ENCODE measurements at regions not wholly inside any gene's neighbourhood (a gene's known extent, or its start where the extent isn't known, plus 50 kb on each side); places are given as distances from the start of the nearest gene placed in this dataset.

- no peak for DNase-seq (ENCODE audit: low spot score in 2 of 2)
- no peaks in the 10 kb centered on the region for H3K4me1 ChIP-seq
- no peak overlapping the region for H3K4me3 ChIP-seq
- H3K27me3 ChIP-seq: no peaks in the 10 kb centered on the region
- H3K27ac ChIP-seq: no peak overlapping the region
- TF ChIP-seq CTCF (IDR thresholded peaks at IDR 0.05) (no peak), POLR2A (IDR thresholded peaks at IDR 0.05) (no peak), POLR2AphosphoS5 (IDR thresholded peaks at IDR 0.05) (no peak), EP300 (IDR thresholded peaks at IDR 0.05) (no peak)
- no peaks in the 10 kb centered on the region for H3K9me3 ChIP-seq
- no peaks in the 10 kb centered on the region for H3K36me3 ChIP-seq
- 73% methylated on average over 1 of the region's 1 CpG for WGBS
Measured at GRCh38 chr14:29355846-29356245, 571.8 kb downstream of the PRKD1 start.

- Histone ChIP-seq H3K4me1 (no peaks in the 10 kb centered on the region), H3K9me3 (no peaks in the 10 kb centered on the region), H3K27ac (no peak overlapping the region), H3K27me3 (no peaks in the 10 kb centered on the region), H3K4me3 (no peak overlapping the region), H3K36me3 (no peaks in the 10 kb centered on the region)
- no peak for DNase-seq (ENCODE audit: low spot score in 2 of 2)
- TF ChIP-seq CTCF (IDR thresholded peaks at IDR 0.05): no peak
- no peak for TF ChIP-seq POLR2AphosphoS5 (IDR thresholded peaks at IDR 0.05)
- TF ChIP-seq EP300 (IDR thresholded peaks at IDR 0.05): no peak
- 70% methylated on average over 3 of the region's 3 CpGs for WGBS
Measured at GRCh38 chr14:29360656-29361055, 567.0 kb downstream of the PRKD1 start.

- no peak for DNase-seq (ENCODE audit: low spot score in 2 of 2)
Measured at GRCh38 chr14:29370024-29370423, 557.6 kb downstream of the PRKD1 start.

GRCh38 chr14:29376237-29376636 lies 551.4 kb downstream of the PRKD1 start:
- H3K27me3 ChIP-seq: no peaks in the 10 kb centered on the region
- no peaks in the 10 kb centered on the region for H3K9me3 ChIP-seq
- no peak overlapping the region for H3K27ac ChIP-seq
- H3K36me3 ChIP-seq: no peaks in the 10 kb centered on the region
- no peaks in the 10 kb centered on the region for H3K4me1 ChIP-seq
- H3K4me3 ChIP-seq: no peak overlapping the region
- TF ChIP-seq EP300 (IDR thresholded peaks at IDR 0.05) (no peak), POLR2A (IDR thresholded peaks at IDR 0.05) (no peak), POLR2AphosphoS5 (IDR thresholded peaks at IDR 0.05) (no peak), CTCF (IDR thresholded peaks at IDR 0.05) (no peak)
- DNase-seq (ENCODE audit: low spot score in 2 of 2): no peak
- 62% methylated on average over 4 of the region's 4 CpGs for WGBS

More at GRCh38 chr14:29370024-29370423, 557.6 kb downstream of the PRKD1 start:
- peaks cover 5% of the 10 kb centered on the region for H3K9me3 ChIP-seq
- no peaks in the 10 kb centered on the region for H3K36me3 ChIP-seq
- H3K4me1 ChIP-seq: no peaks in the 10 kb centered on the region
- H3K27me3 ChIP-seq: no peaks in the 10 kb centered on the region
- no peak overlapping the region for H3K4me3 ChIP-seq
- no peak overlapping the region for H3K27ac ChIP-seq
- WGBS: 94% methylated on average over 2 of the region's 2 CpGs
- no peak for TF ChIP-seq POLR2AphosphoS5 (IDR thresholded peaks at IDR 0.05)
- no peak for TF ChIP-seq CTCF (IDR thresholded peaks at IDR 0.05)
- no peak for TF ChIP-seq POLR2A (IDR thresholded peaks at IDR 0.05)
- TF ChIP-seq EP300 (IDR thresholded peaks at IDR 0.05): no peak

- no peaks in the 10 kb centered on the region for H3K4me1 ChIP-seq
- DNase-seq (ENCODE audit: low spot score in 2 of 2): no peak
- H3K9me3 ChIP-seq: no peaks in the 10 kb centered on the region
- WGBS: 87% methylated on average over 12 of the region's 12 CpGs
- H3K27ac ChIP-seq: no peak overlapping the region
- TF ChIP-seq EP300 (IDR thresholded peaks at IDR 0.05) (no peak), POLR2A (IDR thresholded peaks at IDR 0.05) (no peak), POLR2AphosphoS5 (IDR thresholded peaks at IDR 0.05) (no peak), CTCF (IDR thresholded peaks at IDR 0.05) (no peak)
- no peak overlapping the region for H3K4me3 ChIP-seq
- no peaks in the 10 kb centered on the region for H3K36me3 ChIP-seq
- no peaks in the 10 kb centered on the region for H3K27me3 ChIP-seq
Measured at GRCh38 chr14:29380826-29381225, 546.8 kb downstream of the PRKD1 start.

All from suprapubic skin (tissue), 4 donors.